Fibroblast of upper back skin (primary cell): ENCODE measurements at regions not wholly inside any gene's neighbourhood (a gene's known extent, or its start where the extent isn't known, plus 50 kb on each side); places are given as distances from the start of the nearest gene placed in this dataset.
"Not testable (repeated sequence)": the region's sequence is repeated elsewhere in the genome, so short reads cannot be mapped to it uniquely, and the experiment has no call there.

Experiments
- DNase-seq: peaks from one replicate; pipeline ENCODE4 v3.0.0-alpha.2; 2013

- no peak for DNase-seq
Observed at GRCh38 chr14:34170882-34171281, 220.0 kb upstream of the EGLN3 start.

- no peak for DNase-seq
Observed at GRCh38 chr14:34169561-34169960, 218.7 kb upstream of the EGLN3 start.

GRCh38 chr14:34168656-34169055, 217.8 kb upstream of the EGLN3 start:
- no peak for DNase-seq

GRCh38 chr14:34165847-34166350, 215.0 kb upstream of the EGLN3 start:
- DNase-seq, result no peak

- DNase-seq, result no peak
Observed at GRCh38 chr14:34164162-34164864, 213.4 kb upstream of the EGLN3 start.

- no peak for DNase-seq
Observed at GRCh38 chr14:34161351-34162082, 210.6 kb upstream of the EGLN3 start.

GRCh38 chr14:34160619-34161018, 209.7 kb upstream of the EGLN3 start:
- DNase-seq, result no peak

- no peak for DNase-seq
Observed at GRCh38 chr14:34157651-34158050, 206.8 kb upstream of the EGLN3 start.

GRCh38 chr14:34147461-34147860, 196.6 kb upstream of the EGLN3 start:
- no peak for DNase-seq

- not testable (repeated sequence) for DNase-seq
Observed at GRCh38 chr14:34140127-34140526, 189.3 kb upstream of the EGLN3 start.

- peak; percentile 9 for DNase-seq
Observed at GRCh38 chr14:34139160-34140121, 188.6 kb upstream of the EGLN3 start.

- DNase-seq, result no peak
Observed at GRCh38 chr14:34138175-34138574, 187.3 kb upstream of the EGLN3 start.

GRCh38 chr14:34137001-34137745, 186.3 kb upstream of the EGLN3 start:
- no peak for DNase-seq

- DNase-seq, result no peak
Observed at GRCh38 chr14:34135492-34135891, 184.6 kb upstream of the EGLN3 start.

- DNase-seq, result no peak
Observed at GRCh38 chr14:34134484-34134883, 183.6 kb upstream of the EGLN3 start.

- DNase-seq, result no peak
Observed at GRCh38 chr14:34129927-34130552, 179.2 kb upstream of the EGLN3 start.

GRCh38 chr14:34128665-34129064, 177.8 kb upstream of the EGLN3 start:
- no peak for DNase-seq

- DNase-seq, result no peak
Observed at GRCh38 chr14:34126586-34126985, 175.7 kb upstream of the EGLN3 start.

- DNase-seq, result no peak
Observed at GRCh38 chr14:34124585-34124984, 173.7 kb upstream of the EGLN3 start.

- no peak for DNase-seq
Observed at GRCh38 chr14:34122650-34123049, 171.8 kb upstream of the EGLN3 start.

- no peak for DNase-seq
Observed at GRCh38 chr14:34122081-34122480, 171.2 kb upstream of the EGLN3 start.
